ENCODE measurements at regions not wholly inside any gene's neighbourhood (a gene's known extent, or its start where the extent isn't known, plus 50 kb on each side); places are given as distances from the start of the nearest gene placed in this dataset.

GRCh38 chr2:111675419-111676194 is 208.4 kb downstream of the ANAPC1 start:
- TF ChIP-seq CTCF (conservative IDR thresholded peaks at IDR 0.05) = no peak
- no peak for TF ChIP-seq ZFX (IDR thresholded peaks at IDR 0.05)
